ENCODE measurements at regions not wholly inside any gene's neighbourhood (a gene's known extent, or its start where the extent isn't known, plus 50 kb on each side); places are given as distances from the start of the nearest gene placed in this dataset.

- Histone ChIP-seq H3K27me3 (ENCODE audit: control insufficient read depth in 4 of 4, insufficient read depth in 4 of 4, low read length in 3 of 4) (no peaks in the 10 kb centered on the region), H3K36me3 (ENCODE audit: control insufficient read depth in 4 of 4, insufficient read depth in 3 of 4, low read depth in 1 of 4, low read length in 3 of 4) (no peaks in the 10 kb centered on the region), H3K4me3 (ENCODE audit: low read depth in 1 of 3, low read length in 3 of 3) (no peak overlapping the region), H3K9ac (ENCODE audit: low read depth in 1 of 2, low read length in 2 of 2) (no peak overlapping the region), H3K9me3 (ENCODE audit: control insufficient read depth in 4 of 4, low read length in 3 of 4) (no peaks in the 10 kb centered on the region), H3K27ac (ENCODE audit: low read depth in 1 of 2, low read length in 2 of 2) (no peak overlapping the region), H3K4me1 (ENCODE audit: control insufficient read depth in 4 of 4, insufficient read depth in 4 of 4, low read length in 3 of 4) (no peaks in the 10 kb centered on the region)
- no peak for TF ChIP-seq CTCF (IDR thresholded peaks at IDR 0.05; ENCODE audit: low read depth, low read length, missing input control)
- TF ChIP-seq GABPA (IDR thresholded peaks at IDR 0.05 in 1 of 2, conservative IDR thresholded peaks at IDR 0.05 in 1 of 2): no peak
- no peak for TF ChIP-seq ZBTB33 (IDR thresholded peaks at IDR 0.05)
- no peak for TF ChIP-seq TAF1 (conservative IDR thresholded peaks at IDR 0.05)
- TF ChIP-seq MAX (IDR thresholded peaks at IDR 0.05): no peak
- no peak for TF ChIP-seq FOXA2 (IDR thresholded peaks at IDR 0.05)
- no peak for TF ChIP-seq EGR1 (IDR thresholded peaks at IDR 0.05; ENCODE audit: low read depth in 2 of 2)
- TF ChIP-seq JUND (IDR thresholded peaks at IDR 0.05): no peak
- WGBS: 86% methylated on average over 4 of the region's 4 CpGs
- DNase-seq (ENCODE audit: low spot score): no peak
Observed at GRCh38 chr7:109062798-109063197, 493.1 kb downstream of the DNAJB9 start.

GRCh38 chr7:109073543-109073942 lies 503.9 kb downstream of the DNAJB9 start:
- DNase-seq (ENCODE audit: low spot score): no peak
- H3K27me3 ChIP-seq (ENCODE audit: control insufficient read depth in 4 of 4, insufficient read depth in 4 of 4, low read length in 3 of 4): peaks cover 0 to 2% (median 0%) of the 10 kb centered on the region in 4 donors
- no peak overlapping the region for H3K4me3 ChIP-seq (ENCODE audit: low read depth in 1 of 3, low read length in 3 of 3)
- H3K36me3 ChIP-seq (ENCODE audit: control insufficient read depth in 4 of 4, insufficient read depth in 3 of 4, low read depth in 1 of 4, low read length in 3 of 4): no peaks in the 10 kb centered on the region
- no peak overlapping the region for H3K27ac ChIP-seq (ENCODE audit: low read depth in 1 of 2, low read length in 2 of 2)
- no peak overlapping the region for H3K9ac ChIP-seq (ENCODE audit: low read depth in 1 of 2, low read length in 2 of 2)
- WGBS: 86% methylated on average over 3 of the region's 3 CpGs
- no peak for TF ChIP-seq MAX (IDR thresholded peaks at IDR 0.05)
- no peak for TF ChIP-seq GABPA (IDR thresholded peaks at IDR 0.05 in 1 of 2, conservative IDR thresholded peaks at IDR 0.05 in 1 of 2)
- no peak for TF ChIP-seq FOXA2 (IDR thresholded peaks at IDR 0.05)
- no peak for TF ChIP-seq HNF4G (IDR thresholded peaks at IDR 0.05)
- no peak for TF ChIP-seq FOXA1 (IDR thresholded peaks at IDR 0.05)
- TF ChIP-seq SP1 (IDR thresholded peaks at IDR 0.05): no peak
- H3K9me3 ChIP-seq (ENCODE audit: control insufficient read depth in 4 of 4, low read length in 3 of 4): no peaks in the 10 kb centered on the region
- no peaks in the 10 kb centered on the region for H3K4me1 ChIP-seq (ENCODE audit: control insufficient read depth in 4 of 4, insufficient read depth in 4 of 4, low read length in 3 of 4)

GRCh38 chr7:109076396-109076972 lies 506.8 kb downstream of the DNAJB9 start:
- H3K4me3 ChIP-seq (ENCODE audit: low read depth in 1 of 3, low read length in 3 of 3): no peak overlapping the region
- no peak overlapping the region for H3K27ac ChIP-seq (ENCODE audit: low read depth in 1 of 2, low read length in 2 of 2)
- 75% methylated on average over 2 of the region's 2 CpGs for WGBS
- H3K4me1 ChIP-seq (ENCODE audit: control insufficient read depth in 4 of 4, insufficient read depth in 4 of 4, low read length in 3 of 4): no peaks in the 10 kb centered on the region
- H3K27me3 ChIP-seq (ENCODE audit: control insufficient read depth in 4 of 4, insufficient read depth in 4 of 4, low read length in 3 of 4): peaks cover 0 to 2% (median 0%) of the 10 kb centered on the region in 4 donors
- no peak overlapping the region for H3K9ac ChIP-seq (ENCODE audit: low read depth in 1 of 2, low read length in 2 of 2)
- no peak for TF ChIP-seq FOXA2 (IDR thresholded peaks at IDR 0.05)
- no peak for TF ChIP-seq SP1 (IDR thresholded peaks at IDR 0.05)
- TF ChIP-seq EGR1 (IDR thresholded peaks at IDR 0.05; ENCODE audit: low read depth in 2 of 2): no peak
- no peak for TF ChIP-seq HNF4G (IDR thresholded peaks at IDR 0.05)
- H3K9me3 ChIP-seq (ENCODE audit: control insufficient read depth in 4 of 4, low read length in 3 of 4): no peaks in the 10 kb centered on the region
- no peak for DNase-seq (ENCODE audit: low spot score)
- no peaks in the 10 kb centered on the region for H3K36me3 ChIP-seq (ENCODE audit: control insufficient read depth in 4 of 4, insufficient read depth in 3 of 4, low read depth in 1 of 4, low read length in 3 of 4)

Data from liver (tissue), 8 donors.